ENCODE measurements at regions not wholly inside any gene's neighbourhood (a gene's known extent, or its start where the extent isn't known, plus 50 kb on each side); places are given as distances from the start of the nearest gene placed in this dataset.

DNA sequence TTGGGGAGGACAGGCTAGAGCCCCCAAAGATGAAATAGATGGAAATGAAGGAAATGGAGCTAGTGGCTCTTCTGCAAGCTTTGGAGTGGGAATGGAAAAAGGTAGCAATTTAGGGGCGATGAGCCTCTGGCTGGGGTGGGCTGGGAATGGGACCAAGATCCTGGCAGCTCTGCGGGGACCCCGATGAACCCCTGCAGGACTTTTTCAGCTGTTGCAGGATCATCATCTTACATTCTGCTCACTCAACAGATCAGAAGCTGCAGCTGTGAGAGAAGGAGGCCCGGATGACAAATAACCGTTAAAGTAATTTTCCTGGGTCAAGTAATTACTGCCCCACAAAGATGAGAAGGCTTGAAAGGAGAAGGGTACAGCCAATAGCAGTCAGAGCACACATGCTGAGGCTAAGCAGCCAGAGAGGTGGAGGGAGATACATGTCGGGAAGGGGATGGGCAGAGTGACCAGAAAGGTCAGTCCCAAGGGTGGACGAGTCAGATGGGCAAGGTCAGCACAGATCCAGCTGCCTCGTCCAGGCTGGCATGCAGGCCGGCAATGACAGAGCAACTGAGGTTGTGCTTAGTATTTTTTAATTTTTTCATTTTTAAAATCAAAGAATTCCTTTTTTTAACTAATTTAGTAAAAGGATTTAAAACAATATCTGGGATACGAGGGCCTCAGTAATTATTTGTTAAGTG lies 245.0 kb upstream of the RAB6C start:
- DNase-seq = no peak

DNA sequence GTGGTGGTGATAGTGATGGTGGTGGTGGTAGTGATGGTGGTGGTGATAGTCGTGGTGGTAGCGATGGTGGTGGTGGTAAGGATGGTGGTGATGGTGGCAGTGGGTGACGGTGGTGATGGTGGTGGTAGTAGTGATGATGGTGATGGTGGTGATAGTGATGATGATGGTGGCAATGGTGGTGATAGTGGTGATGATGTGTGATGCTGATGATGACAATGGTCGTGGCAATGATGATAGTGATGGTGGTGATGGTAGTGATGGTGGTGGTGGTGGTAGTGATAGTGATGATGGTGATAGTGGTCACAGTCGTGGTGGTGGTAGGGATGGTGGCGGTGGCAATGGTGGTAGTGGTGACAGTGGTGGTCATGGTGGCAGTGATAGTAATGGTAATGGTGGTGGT lies 243.9 kb upstream of the RAB6C start:
- no peak for DNase-seq

DNA sequence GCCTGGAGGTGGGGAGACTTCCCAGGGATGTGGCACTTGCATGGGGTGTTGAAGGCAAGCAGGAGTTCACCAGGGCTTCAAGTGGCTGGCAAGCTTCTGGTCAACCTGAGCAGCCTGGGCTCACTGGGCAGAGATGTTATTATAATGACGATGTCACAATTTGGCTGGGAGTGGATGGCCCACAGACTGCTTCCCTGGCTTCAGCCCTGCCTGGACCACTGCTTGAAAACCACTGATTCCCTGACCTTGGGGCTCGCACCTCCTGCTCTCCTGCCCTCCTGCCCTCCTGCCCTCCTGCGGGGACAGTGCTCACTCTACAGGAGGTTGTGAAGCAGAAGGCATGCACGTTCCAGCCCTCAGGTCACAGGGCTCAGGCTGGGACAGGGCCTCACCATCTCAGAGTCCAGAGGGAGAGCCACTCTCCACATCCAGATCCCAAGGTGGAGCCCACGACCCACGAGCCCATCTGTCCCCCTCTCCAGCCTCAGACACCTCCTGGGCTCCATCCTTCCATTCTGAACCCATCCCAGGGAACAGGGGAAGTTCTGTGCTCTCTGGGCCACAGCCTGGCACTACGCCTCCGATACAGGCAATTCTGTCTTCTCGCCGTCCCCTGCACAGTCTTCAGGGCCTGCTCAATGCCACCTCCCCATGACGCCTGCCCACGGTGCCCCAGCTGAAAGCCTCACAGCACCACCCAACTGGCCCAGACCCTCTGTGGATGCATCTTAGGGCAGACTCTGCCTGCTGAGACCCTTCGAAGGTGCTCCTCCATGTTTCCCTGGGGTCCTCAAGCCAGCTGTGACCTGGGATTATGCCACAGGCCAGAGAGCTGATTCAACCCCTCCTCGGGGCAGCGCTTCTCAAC lies 241.6 kb upstream of the RAB6C start:
- no peak for DNase-seq

DNA sequence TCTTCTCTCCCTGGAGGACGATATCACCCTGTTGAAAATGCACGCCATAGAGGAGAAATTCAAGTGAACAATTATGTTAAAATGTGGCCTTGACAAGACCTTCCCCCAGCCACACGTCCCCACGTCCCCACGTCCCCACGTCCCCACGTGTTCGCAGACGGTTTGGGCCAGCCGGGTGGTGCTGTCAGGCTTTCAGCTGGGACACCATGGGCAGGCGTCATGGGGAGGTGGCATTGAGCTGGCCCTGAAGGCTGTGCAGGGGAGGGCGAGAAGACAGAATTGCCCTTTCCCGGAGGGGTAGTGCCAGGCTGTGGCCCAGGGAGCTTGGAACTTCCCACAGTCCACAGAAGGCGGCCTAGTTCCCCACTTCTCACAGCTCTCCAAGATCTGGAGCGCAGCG lies 240.7 kb upstream of the RAB6C start:
- DNase-seq = no peak

DNA sequence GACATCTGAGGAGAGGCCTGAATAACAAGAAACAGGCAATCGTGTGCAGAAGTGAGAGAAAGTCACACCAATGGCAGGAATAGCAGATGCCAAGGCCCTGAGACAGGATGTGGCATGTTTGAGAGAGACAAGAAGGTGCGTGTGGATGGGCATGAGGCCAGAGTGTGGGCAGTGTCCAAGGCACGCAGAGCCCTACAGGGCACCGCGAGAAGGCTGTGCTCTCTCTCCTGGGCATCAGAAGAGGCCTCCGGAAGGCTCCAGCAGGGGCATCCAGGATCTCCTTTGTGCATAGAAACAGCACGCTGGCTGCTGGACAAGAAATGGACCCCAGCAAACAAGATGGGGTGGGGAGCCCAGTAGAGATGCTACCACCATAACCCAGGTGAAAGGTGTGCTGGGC lies 239.0 kb upstream of the RAB6C start:
- no peak for DNase-seq

DNA sequence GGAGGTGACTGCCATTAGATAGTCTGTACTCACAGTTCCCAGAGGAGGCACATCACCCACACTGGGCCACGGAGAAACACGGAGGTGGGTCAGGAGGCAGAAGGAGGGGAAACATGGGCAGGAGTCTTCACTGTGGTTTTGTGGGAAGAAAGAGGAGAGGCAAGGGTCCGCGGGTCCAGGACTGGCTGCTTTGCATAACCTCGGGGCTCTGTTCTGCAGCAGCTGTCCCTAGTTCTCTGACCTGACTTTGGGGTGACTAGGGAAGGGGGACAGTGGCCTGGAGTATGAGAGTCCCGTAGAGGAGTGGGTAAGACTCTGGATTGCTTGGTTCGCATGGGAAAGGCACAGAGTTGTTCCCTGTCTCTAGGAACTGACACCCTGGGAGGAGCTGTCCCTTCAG lies 238.3 kb upstream of the RAB6C start:
- DNase-seq = no peak

DNA sequence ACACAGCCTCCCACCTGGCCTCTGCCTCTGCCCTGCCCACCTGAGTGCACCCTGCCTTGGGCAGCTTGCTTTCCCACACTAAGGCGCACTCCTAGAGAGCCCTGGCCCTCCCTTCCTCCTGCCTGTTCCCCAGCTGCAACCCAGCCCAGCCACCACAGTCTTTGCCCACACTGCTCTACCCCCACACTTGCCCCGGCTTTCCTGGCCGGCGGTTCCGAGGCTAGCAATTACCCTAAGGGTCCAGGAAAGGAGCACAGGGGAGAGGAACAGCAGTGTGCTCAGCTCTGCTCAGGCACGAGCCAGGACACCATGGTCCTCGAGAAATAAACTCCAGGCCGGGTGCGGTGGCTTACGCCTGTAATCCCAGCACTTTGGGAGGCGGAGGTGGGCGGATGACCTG lies 237.8 kb upstream of the RAB6C start:
- DNase-seq = no peak

DNA sequence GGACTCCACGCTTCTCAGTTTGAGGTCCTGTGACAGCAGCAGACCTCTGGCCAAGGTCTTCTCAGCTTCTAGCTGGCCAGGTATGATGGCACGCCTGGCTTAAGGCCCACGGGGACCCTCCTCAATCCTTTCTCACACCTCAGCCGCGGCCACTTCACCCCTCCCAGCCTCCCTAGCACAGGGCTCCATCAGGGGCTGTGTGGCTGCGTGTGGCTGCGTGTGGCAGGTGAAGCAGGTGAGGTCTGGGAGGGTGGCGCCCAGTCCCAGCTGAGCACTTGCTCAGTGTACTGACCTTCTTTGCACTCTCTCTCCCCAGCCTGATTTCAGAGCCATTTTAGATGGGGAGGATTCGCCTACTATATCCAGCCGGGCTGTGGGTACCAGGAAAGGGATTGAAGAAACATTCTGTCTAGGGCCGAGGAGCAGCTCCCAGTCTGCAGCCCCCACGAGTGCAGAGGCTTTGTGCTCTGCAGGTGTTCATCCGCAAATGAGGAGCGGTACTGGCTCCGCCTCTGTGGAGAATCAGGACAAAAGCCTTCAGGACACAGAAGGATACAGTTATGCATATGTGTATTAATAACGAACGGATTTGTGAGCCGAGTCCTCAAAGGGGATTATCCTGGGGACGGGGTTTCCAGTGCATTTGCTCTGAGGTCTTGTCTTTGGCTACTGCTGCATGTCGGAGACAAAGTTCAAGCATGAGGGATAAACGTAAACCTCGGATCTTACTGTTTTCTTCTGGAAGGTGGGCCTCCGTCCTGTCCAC lies 236.9 kb upstream of the RAB6C start:
- no peak for DNase-seq

DNA sequence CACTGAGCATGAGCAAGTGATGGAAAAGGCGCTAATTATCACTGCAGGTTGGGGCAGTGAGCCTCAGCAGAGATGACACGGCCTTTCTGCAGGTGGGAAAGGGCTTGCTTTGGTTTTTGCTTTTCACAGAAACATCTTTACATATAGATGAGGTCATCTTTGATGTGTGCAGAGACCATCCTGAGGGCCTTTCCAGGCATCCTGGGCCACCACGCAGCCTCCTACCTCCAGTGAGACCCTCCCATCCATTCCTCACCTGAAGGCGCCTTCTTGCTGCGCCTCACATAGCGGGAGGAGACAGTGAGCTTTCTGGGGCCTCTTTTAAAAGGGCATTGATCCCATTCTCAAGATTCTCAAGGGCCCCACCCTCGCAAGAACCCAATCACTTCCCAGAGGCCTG lies 235.3 kb upstream of the RAB6C start:
- no peak for DNase-seq

DNA sequence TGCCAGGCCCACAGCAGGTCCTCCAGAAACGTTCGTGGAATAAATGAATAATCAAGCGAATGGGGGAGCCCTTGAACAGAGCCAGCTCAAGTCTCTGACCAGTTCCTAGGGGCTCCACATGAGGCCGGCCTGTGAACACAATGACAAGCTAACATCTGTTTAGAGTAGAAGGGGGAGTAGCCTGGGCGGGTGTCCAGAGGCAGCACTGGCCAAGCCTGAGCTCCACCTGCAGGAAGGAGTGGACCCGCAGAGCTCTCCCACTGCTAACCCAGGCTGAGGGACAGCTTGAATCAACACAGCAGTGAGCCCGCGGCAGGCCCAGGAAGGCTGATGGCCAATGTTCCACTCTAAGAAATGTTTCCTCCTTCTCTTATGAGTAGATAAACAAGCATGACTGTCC lies 234.8 kb upstream of the RAB6C start:
- no peak for DNase-seq

DNA sequence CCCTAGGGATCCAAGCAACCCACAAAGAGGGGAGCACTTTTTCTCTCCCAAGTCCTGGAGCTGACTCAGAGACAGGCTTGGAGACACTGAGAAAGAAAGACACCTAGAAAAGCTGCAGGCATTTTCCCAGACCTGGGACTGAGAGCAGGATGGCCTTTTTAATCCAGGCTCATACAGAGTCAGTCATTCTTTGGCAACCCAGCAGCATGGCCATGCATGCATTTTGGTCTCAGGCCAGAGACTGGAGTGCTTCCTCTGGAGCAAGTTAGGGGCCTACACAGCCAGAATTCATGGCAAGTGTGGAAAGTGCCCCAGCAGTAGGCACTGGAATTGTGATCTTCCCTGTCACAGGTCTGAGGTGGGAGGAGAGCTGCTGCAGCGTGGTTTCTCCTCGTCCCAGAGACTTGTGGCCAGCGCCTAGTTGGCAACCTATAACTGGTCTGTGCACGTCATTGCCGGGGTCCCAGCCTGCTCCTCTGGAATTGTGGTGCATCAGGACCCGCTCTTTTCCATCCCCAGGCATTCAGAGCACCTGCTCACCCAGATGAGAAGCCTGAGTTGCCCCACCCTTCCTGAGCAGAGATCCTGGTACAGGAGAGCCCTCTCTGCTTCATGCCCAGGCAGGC lies 231.9 kb upstream of the RAB6C start:
- DNase-seq = no peak

DNA sequence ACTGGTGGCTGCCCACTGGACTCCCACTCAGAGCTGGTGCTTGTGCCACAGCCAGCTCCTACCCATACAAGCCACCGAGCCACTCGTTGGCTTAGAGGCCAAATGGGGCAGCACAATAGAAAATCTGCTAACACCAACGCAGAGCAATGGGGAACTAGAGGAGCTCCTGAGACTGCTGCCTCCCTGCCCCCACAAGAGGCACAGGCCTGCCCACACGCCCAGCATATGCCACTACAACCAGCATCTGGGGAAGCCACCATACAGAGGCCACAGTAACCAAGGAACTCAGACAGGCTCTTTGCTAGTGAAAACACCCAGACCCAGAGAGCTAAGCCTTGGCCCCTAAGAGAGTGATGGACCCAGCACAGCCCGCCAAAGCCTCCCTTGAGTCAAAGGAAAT lies 231.2 kb upstream of the RAB6C start:
- no peak for DNase-seq

DNA sequence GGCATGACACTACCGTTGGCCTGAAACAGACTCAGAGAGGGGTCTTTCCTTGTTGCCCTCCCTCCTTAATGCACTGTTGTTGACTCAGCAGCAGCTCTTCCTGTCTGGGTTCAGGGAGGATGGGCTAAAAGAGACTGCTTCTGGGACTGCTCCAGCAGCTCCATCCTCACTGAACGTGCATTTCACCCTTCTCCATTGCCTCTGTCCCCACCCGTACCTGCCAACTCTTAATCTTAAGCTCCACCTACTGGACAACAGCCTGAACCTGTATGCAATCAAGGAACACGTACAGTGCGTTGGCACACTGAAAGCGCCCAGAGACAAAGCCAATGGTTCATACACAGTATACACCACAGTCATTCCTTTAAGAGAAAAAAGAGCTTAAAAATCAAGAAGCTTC lies 230.8 kb upstream of the RAB6C start:
- DNase-seq = no peak

DNA sequence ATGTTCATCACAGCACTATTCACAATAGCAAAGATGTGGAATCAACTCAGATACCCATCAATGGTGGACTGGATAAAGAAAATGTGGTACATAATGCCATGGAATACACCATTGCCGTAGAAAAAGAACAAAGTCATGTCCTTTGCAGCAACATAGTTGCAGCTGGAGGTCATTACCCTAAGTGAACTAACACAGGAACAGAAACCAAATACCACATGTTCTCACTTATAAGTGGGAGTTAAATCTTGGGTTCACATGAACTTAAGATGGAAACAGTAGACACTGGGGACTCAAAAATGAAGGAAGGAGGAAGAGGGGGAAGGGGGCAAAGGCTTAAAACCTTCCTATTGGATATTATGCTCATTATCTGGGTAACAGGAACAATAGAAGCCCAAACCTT lies 228.1 kb upstream of the RAB6C start:
- no peak for DNase-seq

DNA sequence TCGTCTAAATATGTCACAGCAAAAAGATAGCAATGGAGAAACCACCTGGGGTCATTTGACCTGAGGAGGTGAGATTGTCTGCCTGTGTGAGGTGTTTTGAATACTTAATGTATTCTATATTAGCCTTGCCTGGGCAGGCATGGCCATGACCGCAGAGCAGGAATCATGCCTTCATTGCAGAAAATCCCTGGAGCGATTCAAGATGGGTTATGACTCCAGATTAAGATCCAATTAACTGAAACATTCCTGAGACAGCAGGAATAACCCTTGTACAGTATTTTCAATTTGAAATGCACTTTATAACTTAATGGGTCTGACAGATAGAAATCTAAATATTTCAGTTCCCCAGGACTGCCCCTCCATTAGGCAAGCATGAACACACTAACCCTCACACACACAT lies 227.3 kb upstream of the RAB6C start:
- no peak for DNase-seq

DNA sequence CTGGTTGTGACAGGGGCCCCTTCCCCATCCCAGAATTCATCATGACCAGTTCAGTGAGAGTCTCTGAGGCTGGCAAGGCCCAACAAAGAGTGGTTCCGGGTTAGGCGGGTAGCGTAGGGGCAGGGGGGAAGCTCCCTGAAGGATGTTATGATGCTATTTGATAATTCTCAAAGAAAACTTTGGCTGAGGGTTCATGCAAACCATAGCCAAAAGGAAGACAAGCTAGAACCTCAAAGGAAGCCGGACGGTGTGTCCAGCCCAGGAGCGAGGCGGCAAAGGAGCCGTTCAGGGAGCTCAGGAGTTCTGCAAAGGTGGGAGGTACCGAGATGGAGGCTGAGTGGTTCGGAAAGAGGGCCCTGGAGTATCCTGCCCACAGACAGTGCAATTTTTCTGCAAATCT lies 226.8 kb upstream of the RAB6C start:
- DNase-seq = no peak

DNA sequence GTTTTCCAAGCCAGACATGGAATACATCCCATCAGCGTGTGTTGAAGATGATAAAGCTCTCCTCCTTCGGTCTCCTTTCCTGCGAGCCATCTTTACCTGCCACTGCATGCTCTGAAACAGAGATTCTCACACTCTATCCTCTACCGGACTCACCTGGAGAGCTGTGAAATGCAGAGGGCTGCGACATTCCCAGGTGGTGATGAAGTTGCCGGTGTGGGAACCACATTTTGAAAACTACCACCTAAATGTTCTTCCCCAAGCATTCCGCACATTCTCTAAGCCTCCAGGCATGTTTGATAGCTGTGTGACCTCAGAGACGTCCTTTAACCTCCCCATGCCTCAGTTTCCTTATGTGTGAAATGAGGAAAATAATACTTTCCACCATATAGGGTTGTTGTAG lies 226.2 kb upstream of the RAB6C start:
- DNase-seq = no peak

DNA sequence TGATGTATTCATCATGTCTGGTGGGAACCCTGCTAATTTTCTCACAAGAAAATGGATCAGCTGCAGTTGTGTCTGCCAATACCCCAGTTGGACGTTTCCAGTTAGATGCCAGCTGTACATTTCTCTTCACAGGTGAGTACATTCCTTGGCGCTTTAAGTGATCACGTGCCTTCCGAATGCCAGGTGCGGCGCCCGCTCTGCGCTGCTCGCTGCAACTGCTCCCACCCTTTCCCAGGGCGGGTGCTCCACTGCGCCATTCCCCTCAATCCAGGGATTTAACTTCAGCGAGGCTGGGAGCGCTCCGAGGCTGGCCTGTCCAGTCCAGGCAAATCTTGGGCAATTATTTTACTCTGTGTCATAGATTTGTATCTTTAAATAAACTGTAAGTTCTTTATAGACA lies 225.0 kb upstream of the RAB6C start:
- no peak for DNase-seq

DNA sequence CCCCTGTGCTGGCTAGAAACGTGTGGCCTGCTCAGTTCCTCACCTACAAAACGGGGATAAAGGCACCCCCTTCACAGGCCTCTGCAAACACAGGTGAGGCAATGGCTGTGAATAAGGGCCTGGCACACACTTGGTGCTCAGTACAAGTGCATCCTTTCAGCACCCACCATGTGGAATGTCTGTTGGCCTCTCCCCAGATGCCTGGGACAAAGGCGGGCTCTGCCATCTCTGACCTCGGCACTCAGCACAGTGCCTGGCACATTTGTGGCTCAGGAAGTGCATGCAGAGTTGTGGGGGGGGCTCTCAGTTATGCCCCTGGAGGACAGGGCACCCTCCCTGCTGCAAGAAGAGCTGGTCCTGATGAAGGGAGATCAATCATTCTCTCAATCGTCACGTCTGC lies 224.6 kb upstream of the RAB6C start:
- no peak for DNase-seq

DNA sequence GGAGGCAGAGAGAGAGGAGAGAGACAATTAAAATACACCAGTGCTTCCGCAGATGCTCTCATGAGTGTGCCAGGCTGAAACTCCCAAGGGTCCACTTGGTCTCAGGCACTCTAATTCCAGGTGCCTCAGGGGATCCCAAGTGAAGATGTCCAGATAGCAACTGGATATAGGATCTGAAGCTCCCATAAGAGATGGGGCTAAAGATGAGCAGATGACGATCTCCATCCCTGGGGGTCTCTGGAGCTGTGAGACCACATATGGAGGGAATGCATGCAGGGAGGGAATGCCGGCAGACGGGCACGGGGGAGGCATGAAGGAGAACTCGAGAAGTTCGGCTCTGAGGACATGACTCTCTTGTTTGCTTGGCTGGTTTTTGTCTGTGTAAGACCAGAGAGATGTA lies 223.7 kb upstream of the RAB6C start:
- DNase-seq = no peak

DNA sequence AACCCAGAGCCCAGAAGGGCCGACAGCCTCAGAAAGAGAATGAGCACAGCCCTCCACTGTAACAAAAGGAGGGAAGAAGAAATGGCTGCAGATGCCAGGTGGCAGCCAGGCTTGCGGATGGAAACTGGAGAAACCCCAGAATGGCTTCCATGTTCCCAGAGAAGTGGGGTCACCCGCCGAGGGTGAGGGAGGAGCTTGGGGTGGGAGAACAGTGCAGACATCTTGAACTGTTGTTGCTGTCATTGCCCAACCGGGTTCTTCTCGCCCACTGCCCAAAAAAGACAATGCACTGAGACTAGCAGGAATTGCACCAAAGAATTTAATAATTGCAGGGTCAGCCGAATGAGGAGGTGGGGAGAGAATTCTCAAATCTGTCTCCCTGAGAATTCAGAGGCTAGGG lies 223.2 kb upstream of the RAB6C start:
- no peak for DNase-seq

DNA sequence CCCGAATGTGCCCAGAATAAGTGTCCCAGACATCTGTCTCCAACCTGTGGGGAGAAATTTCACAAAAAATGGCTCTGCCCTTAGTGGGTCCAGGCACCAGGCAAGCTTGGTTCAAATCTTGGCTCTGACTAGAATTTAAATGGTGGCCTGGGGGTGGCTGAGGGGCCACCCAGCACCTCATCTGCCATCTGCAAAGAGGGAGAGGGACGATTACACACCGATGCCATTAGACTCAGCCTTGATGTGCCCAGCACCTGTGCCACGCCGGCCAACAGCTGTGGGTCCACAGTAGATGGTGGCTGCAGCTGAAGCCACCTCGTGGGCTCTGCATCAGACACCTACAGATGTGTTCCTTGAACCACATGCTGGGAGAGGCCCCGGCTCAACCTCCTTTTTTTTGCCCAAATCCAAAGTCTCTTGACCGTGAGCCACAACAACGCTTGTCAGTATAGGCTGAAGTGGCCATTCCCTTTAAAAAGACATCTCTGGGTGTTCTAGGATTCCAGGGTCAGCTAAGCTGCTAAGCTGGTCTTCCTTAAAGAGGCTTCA lies 222.0 kb upstream of the RAB6C start:
- no peak for DNase-seq

All from CD4-positive, alpha-beta T cell treated with Interleukin-15 for 1 hour (primary cell).